ENCODE measurements at regions not wholly inside any gene's neighbourhood (a gene's known extent, or its start where the extent isn't known, plus 50 kb on each side); places are given as distances from the start of the nearest gene placed in this dataset.

DNA sequence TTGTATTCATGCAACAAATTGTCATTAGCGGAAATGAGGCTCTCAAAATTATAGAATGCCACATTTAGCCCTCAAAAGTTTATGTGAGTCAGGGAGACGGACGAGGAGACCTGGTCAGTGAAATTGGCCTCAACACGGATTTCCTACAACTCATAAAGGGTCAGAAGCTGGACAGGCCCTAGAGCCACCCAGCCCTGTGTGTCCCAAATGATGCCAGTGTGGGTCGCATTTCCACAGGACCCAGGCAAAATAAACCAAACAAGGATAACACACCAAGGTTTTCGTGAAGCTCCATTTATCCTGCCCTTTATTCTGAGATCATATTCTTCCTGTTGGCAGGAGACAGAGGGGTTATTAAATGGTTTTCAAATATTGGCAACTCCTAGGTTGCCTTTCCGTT is 72.0 kb upstream of the COL5A1 start:
- TF ChIP-seq, protein P1, sequence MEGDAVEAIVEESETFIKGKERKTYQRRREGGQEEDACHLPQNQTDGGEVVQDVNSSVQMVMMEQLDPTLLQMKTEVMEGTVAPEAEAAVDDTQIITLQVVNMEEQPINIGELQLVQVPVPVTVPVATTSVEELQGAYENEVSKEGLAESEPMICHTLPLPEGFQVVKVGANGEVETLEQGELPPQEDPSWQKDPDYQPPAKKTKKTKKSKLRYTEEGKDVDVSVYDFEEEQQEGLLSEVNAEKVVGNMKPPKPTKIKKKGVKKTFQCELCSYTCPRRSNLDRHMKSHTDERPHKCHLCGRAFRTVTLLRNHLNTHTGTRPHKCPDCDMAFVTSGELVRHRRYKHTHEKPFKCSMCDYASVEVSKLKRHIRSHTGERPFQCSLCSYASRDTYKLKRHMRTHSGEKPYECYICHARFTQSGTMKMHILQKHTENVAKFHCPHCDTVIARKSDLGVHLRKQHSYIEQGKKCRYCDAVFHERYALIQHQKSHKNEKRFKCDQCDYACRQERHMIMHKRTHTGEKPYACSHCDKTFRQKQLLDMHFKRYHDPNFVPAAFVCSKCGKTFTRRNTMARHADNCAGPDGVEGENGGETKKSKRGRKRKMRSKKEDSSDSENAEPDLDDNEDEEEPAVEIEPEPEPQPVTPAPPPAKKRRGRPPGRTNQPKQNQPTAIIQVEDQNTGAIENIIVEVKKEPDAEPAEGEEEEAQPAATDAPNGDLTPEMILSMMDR (IDR thresholded peaks at IDR 0.05): no peak
- no peak for TF ChIP-seq POLR2A (IDR thresholded peaks at IDR 0.05)
- TF ChIP-seq POLR2AphosphoS5 (IDR thresholded peaks at IDR 0.05): no peak
- Histone ChIP-seq H3K36me3 (no peaks in the 10 kb centered on the region), H3K27me3 (replicated peaks; ENCODE audit: insufficient read depth) (no peaks in the 10 kb centered on the region), H3K27ac (no peak overlapping the region), H3K4me3 (no peak overlapping the region), H3K4me1 (replicated peaks) (no peaks in the 10 kb centered on the region), H3K9me3 (no peaks in the 10 kb centered on the region)
- DNase-seq (ENCODE audit: low spot score): no peak
- WGBS: 85% methylated on average over 7 of the region's 7 CpGs
- intact Hi-C loops (cut with DNase I): no loop called here

DNA sequence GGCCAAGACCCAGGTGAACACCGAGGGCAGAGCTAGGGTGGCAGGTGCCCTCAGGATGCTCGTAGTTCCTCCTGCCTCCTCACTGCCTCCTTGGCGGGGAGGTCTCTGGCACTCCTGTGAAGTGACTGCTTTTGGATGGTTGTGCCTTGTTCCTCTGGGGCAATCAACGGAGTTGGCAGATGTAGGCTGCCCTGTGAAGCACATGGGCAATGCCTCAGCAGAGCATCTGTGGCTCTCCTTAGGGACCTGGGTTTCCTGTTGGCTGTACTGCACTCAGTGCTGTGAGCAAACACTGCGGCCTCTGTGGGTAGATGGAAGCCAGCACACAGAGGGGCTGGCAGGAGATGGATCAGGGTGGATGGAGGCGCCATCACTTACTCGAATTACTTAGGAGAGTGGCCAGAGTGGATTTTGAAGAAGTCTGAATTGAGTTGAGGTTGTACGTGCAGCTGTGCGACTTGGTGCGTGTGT is 71.4 kb upstream of the COL5A1 start:
- intact Hi-C loops (cut with DNase I): no loop called here
- 78% methylated on average over 10 of the region's 10 CpGs for WGBS

DNA sequence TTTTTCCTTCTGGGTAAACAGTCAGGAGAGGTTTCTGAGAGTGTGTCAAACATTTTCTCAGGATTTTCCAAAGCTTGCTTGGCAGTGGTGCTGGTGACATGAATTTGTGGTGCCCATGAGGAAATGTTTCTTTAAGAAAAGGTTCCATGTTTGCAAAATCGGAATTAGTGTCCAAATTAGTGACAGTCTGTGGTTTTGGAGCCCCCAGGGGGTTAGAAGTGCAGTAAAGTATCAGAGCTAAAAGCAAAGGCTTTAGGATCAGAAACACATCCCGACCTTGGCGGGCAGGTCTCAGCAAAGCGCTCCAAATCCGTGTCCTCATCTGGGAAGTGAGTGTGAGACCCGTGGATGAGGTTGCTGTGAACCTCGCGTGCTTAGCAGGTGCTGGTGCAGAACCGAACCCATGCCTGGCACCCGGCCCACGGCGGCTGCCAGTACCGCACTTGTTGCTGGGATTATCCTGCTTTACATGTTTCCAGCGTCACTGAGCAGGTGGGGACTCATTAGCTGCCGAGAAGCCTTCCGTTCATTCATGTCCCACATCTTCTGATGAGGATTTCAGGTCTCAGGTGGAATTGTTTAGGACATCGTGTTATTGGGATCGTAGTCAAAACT is 70.8 kb upstream of the COL5A1 start:
- no peak for DNase-seq (ENCODE audit: low spot score)
- no peaks in the 10 kb centered on the region for H3K9me3 ChIP-seq
- no peaks in the 10 kb centered on the region for H3K27me3 ChIP-seq (replicated peaks; ENCODE audit: insufficient read depth)
- intact Hi-C loops (cut with DNase I): no loop called here
- no peaks in the 10 kb centered on the region for H3K36me3 ChIP-seq
- H3K4me3 ChIP-seq: no peak overlapping the region
- no peak for TF ChIP-seq POLR2A (IDR thresholded peaks at IDR 0.05)
- TF ChIP-seq POLR2AphosphoS5 (IDR thresholded peaks at IDR 0.05): no peak
- TF ChIP-seq, protein P1 (IDR thresholded peaks at IDR 0.05): no peak
- H3K27ac ChIP-seq: no peak overlapping the region
- H3K4me1 ChIP-seq (replicated peaks): no peaks in the 10 kb centered on the region
- WGBS: 40% methylated on average over 18 of the region's 18 CpGs

More for the DNA sequence above, 71.4 kb upstream of the COL5A1 start:
- Histone ChIP-seq H3K9me3 (no peaks in the 10 kb centered on the region), H3K36me3 (no peaks in the 10 kb centered on the region), H3K4me1 (replicated peaks) (no peaks in the 10 kb centered on the region), H3K4me3 (no peak overlapping the region), H3K27me3 (replicated peaks; ENCODE audit: insufficient read depth) (no peaks in the 10 kb centered on the region), H3K27ac (no peak overlapping the region)
- TF ChIP-seq POLR2AphosphoS5 (IDR thresholded peaks at IDR 0.05) (no peak), POLR2A (IDR thresholded peaks at IDR 0.05) (no peak)
- TF ChIP-seq, protein P1 (IDR thresholded peaks at IDR 0.05): no peak
- no peak for DNase-seq (ENCODE audit: low spot score)

DNA sequence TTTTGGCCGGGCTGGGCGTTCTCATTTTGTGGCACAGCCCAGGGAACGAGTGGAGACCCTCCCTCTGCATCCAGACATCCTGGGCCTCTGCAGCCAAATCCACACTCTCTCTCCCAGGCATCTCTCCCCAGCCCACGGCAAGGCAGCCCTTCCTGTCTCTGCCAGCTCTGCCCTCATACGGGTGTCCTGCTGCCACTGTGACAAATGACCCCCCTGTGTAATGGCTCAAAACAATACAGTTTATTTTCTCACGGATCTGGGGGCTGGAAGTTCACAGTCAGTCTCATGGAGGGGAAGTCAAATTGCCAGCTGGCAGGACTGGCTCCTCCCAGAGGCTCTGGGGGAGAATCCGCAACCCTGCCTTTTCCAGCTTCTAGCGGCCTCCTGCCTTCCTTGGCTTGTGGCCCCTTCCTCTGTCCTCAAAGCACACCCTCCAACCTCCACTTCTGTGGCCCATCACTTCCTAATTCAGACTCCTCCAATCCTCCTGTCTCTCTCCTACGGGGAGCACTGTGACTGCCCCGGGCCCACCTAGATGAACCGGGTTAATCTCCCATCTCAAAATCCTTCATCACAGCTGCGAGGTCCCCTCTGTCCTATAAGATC is 70.2 kb upstream of the COL5A1 start:
- no peak for TF ChIP-seq POLR2A (IDR thresholded peaks at IDR 0.05)
- TF ChIP-seq, protein P1 (IDR thresholded peaks at IDR 0.05): no peak
- no peak for TF ChIP-seq POLR2AphosphoS5 (IDR thresholded peaks at IDR 0.05)
- no peaks in the 10 kb centered on the region for H3K36me3 ChIP-seq
- intact Hi-C loops (cut with DNase I): no loop called here
- H3K4me1 ChIP-seq (replicated peaks): no peaks in the 10 kb centered on the region
- H3K4me3 ChIP-seq: no peak overlapping the region
- H3K27ac ChIP-seq: no peak overlapping the region
- no peaks in the 10 kb centered on the region for H3K9me3 ChIP-seq
- no peak for DNase-seq (ENCODE audit: low spot score)
- 66% methylated on average over 12 of the region's 12 CpGs for WGBS
- no peaks in the 10 kb centered on the region for H3K27me3 ChIP-seq (replicated peaks; ENCODE audit: insufficient read depth)

Data from prostate gland (tissue), 2 donors.